GM19468 (cell line): ENCODE measurements at regions not wholly inside any gene's neighbourhood (a gene's known extent, or its start where the extent isn't known, plus 50 kb on each side); places are given as distances from the start of the nearest gene placed in this dataset.
A peak's percentile ranks its signal among the peaks of the same experiment; 100 is the strongest.

ENCODE experiments used
- ATAC-seq: cut with Tn5 transposase; IDR thresholded peaks from one replicate; pipeline ENCODE4 v1.9.1; 2021; ENCODE audit warnings: mild to moderate bottlenecking, moderate library complexity, moderate number of reproducible peaks; ENCODE audit not compliant: unreplicated experiment; ENCODE audit errors: extremely low read depth

DNA sequence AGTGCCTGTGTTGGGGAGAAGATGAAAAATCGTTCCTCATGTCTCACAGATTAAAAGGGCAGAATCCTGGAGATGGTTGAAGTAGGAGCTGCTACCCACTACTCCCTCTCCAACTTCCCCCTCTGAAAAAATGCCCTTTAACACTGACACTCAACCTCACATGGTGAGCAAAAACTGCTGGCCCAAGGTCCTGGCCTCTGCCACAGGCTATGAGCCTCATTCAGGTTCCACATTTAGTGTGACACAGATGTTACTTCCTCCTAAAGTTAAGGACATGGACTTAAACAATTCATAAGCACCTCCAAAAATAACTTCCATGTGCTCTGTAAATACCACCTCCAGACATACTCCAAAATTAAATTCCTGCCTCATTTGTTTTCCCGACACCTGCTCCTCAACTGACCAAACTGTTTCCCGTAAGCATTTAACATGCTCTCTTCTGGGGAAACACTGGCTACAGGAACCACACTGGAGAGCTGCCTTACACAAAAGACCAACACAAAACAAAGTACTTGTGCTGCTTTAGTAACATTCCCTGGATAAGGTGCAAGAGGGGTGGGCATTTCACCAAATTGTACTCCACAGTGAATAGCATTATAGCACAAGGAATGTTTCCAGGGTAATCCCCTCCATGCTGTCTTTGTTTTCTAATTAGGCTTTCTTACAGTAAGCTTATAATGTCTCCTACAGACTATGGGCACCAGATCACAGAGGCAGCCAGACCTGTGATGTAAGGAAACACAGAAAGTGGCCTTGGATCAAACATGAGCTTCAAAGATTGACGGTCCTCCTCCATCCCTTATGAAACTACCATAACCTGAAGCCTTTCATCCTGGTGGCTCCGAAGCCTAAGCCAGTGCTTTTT lies 57.0 kb downstream of the PHLDA1 start:
- no peak for ATAC-seq

GRCh38 chr12:75971253-75971652 lies 60.3 kb downstream of the PHLDA1 start:
- no peak for ATAC-seq

- ATAC-seq, result no peak
These were observed 61.3 kb downstream of the PHLDA1 start for GRCh38 chr12:75970310-75970709.

- no peak for ATAC-seq
These were observed 61.8 kb downstream of the PHLDA1 start for GRCh38 chr12:75969768-75970167.

GRCh38 chr12:75965661-75966060 lies 65.9 kb downstream of the PHLDA1 start:
- ATAC-seq, result no peak

DNA sequence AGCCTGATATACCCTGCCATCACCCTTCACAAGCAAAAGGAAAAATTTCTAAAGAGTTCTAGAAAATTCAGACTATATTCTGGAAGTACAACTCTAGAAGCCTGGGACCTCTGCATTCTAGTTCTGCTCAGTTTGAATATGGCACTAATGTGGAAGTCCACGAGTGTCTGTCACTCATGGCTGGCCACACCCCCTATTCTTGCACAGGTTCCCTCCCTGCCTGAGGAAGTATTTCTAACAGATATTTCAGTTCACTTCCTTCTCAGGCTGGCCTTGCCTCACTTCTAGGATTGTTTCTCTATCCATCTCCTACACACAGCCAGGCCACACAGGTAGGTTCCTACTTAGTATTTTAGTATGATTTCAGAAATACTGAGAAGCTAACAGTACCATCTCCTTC lies 67.4 kb downstream of the PHLDA1 start:
- peak; percentile 29 for ATAC-seq

GRCh38 chr12:75961878-75962277 lies 69.7 kb downstream of the PHLDA1 start:
- ATAC-seq, result no peak

GRCh38 chr12:75960954-75961661 lies 70.5 kb downstream of the PHLDA1 start:
- no peak for ATAC-seq

- no peak for ATAC-seq
These were observed 71.3 kb downstream of the PHLDA1 start for GRCh38 chr12:75960086-75960910.

GRCh38 chr12:75959506-75959905 lies 72.1 kb downstream of the PHLDA1 start:
- no peak for ATAC-seq

DNA sequence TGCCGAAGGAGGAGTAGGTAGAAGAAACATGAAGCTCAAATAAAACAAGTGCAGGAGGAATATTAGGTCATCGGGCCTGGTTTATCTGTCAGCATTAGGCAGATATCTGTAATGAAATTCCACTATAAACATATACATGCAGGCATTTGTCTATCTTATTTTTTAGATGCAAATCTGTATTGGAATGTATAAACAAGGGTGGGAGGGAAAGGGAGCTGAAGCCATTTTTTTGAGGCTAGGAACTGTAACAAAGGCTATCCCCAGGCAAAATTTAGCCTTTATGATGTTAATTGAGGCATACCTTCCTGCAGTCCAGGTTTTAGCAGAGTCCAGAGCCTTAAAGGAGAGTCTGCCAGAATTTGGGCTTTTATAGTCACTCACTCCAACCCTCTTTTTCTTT lies 72.5 kb downstream of the PHLDA1 start:
- ATAC-seq, result no peak

DNA sequence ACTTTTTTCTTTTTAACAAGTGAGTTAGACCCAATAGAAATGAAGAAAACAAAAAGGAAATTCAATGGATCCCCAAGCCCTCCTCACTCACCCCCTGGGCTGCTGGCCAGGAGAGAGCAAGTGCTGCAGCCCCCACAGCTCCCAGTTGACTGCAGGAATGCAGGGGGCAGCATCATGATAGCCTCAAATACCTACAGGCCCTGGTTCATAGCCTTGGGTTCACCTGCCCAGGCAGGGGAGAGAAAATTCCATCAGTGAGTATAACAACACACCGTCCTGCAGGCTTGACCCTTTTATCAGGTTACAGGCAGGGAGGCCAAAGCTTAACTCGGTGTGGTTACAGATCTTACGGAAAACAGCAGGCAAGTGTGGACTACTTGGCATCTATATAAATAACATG lies 76.3 kb downstream of the PHLDA1 start:
- ATAC-seq, result no peak

DNA sequence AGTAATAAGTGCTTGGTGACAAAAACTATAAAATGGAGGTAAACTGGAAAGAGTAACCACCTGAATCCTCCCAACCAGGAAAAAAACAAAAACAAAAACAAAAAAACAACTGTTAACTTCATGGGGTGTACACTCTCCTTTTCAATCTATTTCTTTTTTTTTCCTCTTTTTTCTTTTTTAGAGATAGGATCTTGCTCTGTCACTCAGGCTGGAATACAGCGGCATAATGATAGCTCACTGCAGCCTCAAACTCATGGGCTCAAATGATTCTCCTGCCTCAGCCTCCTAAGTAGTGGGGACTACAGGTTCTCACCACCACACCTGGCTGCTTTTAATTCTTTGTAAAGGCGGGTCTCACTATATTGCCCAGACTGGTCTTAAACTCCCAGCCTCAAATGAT lies 76.8 kb downstream of the PHLDA1 start:
- no peak for ATAC-seq

GRCh38 chr12:75954041-75954440 lies 77.5 kb downstream of the PHLDA1 start:
- ATAC-seq, result no peak

DNA sequence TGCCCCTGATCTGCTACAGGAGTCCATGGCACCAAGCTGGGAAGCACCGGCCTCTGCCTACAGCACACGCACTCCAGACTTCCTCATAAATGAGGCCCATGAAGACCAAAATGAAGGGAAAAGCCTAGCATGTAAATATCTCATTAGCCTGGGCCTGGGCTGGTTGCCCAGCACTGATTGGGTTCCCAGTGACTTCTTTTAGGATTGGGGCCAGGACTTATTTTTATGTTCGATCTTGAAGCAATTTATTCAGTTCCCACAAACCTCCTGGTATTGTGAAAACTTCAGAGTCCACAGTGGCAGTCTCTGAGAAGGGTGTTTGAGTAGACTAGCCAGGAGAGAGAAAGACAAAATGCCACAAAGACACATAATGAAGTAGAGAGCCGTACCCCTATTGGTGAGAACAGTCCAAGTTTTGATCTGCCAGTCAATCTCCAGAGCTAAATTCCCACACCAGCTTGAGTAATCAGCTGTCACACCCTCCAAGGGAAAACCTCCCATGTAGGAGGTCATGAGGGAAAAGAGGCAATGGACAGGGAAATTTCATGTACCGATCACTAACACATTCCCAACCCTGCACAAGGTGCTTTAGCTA lies 78.2 kb downstream of the PHLDA1 start:
- ATAC-seq, result no peak

DNA sequence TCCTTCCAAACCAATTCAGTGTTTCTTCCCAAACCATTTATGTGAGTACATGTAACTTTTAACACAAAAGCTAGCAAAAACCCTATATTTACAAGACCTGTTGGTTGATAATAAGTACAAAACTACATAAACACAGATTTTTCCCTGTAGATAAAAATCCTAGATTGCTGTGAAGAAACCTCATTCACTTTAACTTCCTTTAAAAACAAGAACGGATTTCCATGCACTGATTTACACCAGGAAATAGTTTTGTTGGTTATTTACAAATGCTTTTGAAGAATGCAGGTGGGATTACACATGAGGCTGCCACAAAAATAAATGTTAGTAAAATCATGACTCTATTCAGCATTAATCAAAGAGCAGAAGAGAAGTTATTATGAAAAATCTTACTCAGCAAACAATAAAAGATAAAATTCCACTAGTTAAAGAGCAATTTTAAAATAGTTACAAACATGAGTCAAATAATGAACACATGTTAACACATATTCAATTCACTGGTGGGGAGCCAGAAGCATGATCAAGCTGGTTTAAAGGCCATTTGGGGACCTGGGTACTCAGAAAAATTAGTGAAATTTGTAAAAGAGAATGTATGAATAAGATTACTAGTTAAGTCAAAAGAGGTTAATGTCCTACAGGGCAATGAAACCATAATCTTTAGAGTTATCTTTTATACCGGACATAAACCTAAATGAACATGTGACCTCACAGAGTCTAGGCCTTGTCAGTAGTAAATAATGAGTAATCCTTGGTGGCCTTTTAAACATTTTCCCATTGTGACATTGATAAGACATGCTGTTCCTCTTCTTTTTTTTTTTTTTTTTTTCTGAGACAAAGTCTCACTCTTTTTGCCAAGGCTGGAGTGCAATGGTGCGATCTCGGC lies 79.9 kb downstream of the PHLDA1 start:
- no peak for ATAC-seq

- ATAC-seq, result no peak
These were observed 84.3 kb downstream of the PHLDA1 start for GRCh38 chr12:75947156-75947723.

DNA sequence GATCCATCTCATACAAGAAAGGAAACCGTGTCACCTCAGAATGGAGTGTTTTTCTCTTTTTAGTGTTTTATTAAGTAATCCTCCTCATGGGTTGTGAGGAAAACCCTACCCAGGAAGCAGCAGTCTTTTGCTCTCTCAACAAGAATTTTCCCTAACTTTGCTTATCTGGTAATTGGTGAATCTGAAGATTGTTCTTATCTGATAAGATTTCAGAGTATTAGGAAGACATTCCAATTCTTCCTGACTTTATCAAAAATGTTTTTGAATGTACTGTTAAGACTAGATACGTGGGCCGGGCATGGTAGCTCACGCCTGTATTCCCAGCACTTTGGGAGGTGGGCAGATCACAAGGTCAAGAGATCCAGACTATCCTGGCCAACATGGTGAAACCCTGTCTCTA lies 86.0 kb downstream of the PHLDA1 start:
- no peak for ATAC-seq

GRCh38 chr12:75944905-75945432 lies 86.6 kb downstream of the PHLDA1 start:
- no peak for ATAC-seq
